GM21723 (cell line): ENCODE measurements at regions not wholly inside any gene's neighbourhood (a gene's known extent, or its start where the extent isn't known, plus 50 kb on each side); places are given as distances from the start of the nearest gene placed in this dataset.

Source experiments
- ATAC-seq: cut with Tn5 transposase; IDR thresholded peaks from one replicate; pipeline ENCODE4 v1.9.1; 2021; ENCODE audit warnings: mild to moderate bottlenecking, moderate library complexity; ENCODE audit not compliant: unreplicated experiment

- ATAC-seq = no peak
These were observed 636.0 kb downstream of the NR4A2 start for GRCh38 chr2:155696571-155696970.

GRCh38 chr2:155695505-155695904 lies 637.0 kb downstream of the NR4A2 start:
- ATAC-seq = no peak

- no peak for ATAC-seq
These were observed 639.7 kb downstream of the NR4A2 start for GRCh38 chr2:155692856-155693255.

GRCh38 chr2:155692106-155692505 lies 640.4 kb downstream of the NR4A2 start:
- no peak for ATAC-seq

GRCh38 chr2:155690785-155691184 lies 641.7 kb downstream of the NR4A2 start:
- ATAC-seq = peak; percentile 82

GRCh38 chr2:155689791-155690190 lies 642.7 kb downstream of the NR4A2 start:
- no peak for ATAC-seq

GRCh38 chr2:155687181-155687580 lies 645.3 kb downstream of the NR4A2 start:
- no peak for ATAC-seq

GRCh38 chr2:155679647-155680046 lies 652.9 kb downstream of the NR4A2 start:
- no peak for ATAC-seq

GRCh38 chr2:155675920-155676319 lies 656.6 kb downstream of the NR4A2 start:
- ATAC-seq = no peak

- no peak for ATAC-seq
These were observed 666.8 kb downstream of the NR4A2 start for GRCh38 chr2:155665704-155666103.

GRCh38 chr2:155663265-155663664 lies 669.3 kb downstream of the NR4A2 start:
- no peak for ATAC-seq

GRCh38 chr2:155662224-155662623 lies 670.3 kb downstream of the NR4A2 start:
- ATAC-seq = no peak

GRCh38 chr2:155653176-155653575 lies 679.3 kb downstream of the NR4A2 start:
- no peak for ATAC-seq

GRCh38 chr2:155651851-155652250 lies 680.7 kb downstream of the NR4A2 start:
- no peak for ATAC-seq

- ATAC-seq = no peak
These were observed 686.7 kb downstream of the NR4A2 start for GRCh38 chr2:155645791-155646190.

- no peak for ATAC-seq
These were observed 689.3 kb downstream of the NR4A2 start for GRCh38 chr2:155643056-155643775.

- peak; percentile 58 for ATAC-seq
These were observed 698.5 kb downstream of the NR4A2 start for GRCh38 chr2:155633887-155634570.

- no peak for ATAC-seq
These were observed 699.3 kb downstream of the NR4A2 start for GRCh38 chr2:155633060-155633839.

GRCh38 chr2:155630760-155631159 lies 701.8 kb downstream of the NR4A2 start:
- ATAC-seq = no peak

- ATAC-seq = no peak
These were observed 710.1 kb downstream of the NR4A2 start for GRCh38 chr2:155622443-155622842.

- no peak for ATAC-seq
These were observed 731.4 kb downstream of the NR4A2 start for GRCh38 chr2:155600914-155601760.
